ENCODE measurements at regions not wholly inside any gene's neighbourhood (a gene's known extent, or its start where the extent isn't known, plus 50 kb on each side); places are given as distances from the start of the nearest gene placed in this dataset. TPM values are rescaled to one million over a fixed set of nuclear protein-coding genes. Genes with fewer than 3 reads are reported as not detected.

GRCh38 chr5:7325975-7326913 lies 69.7 kb upstream of the ADCY2 start:
- no peak for DNase-seq (ENCODE audit: low spot score)
- H3K4me3 Mint-ChIP-seq (ENCODE audit: unreplicated experiment), result no peak overlapping the region
- H3K9me3 Mint-ChIP-seq (ENCODE audit: low read depth), result no peaks in the 10 kb centered on the region
- peaks cover 4% of the 10 kb centered on the region for H3K27me3 Mint-ChIP-seq (ENCODE audit: low read depth)
- H3K4me1 Mint-ChIP-seq (ENCODE audit: low read depth), result peaks cover 3% of the 10 kb centered on the region
- no peak overlapping the region for H3K27ac Mint-ChIP-seq (ENCODE audit: unreplicated experiment)
- TF ChIP-seq CTCF (IDR thresholded peaks at IDR 0.05), result no peak
- H3K36me3 Mint-ChIP-seq (ENCODE audit: low read depth), result no peaks in the 10 kb centered on the region

GRCh38 chr5:7329141-7329540 lies 66.8 kb upstream of the ADCY2 start:
- H3K27me3 Mint-ChIP-seq (ENCODE audit: low read depth), result no peaks in the 10 kb centered on the region
- no peaks in the 10 kb centered on the region for H3K9me3 Mint-ChIP-seq (ENCODE audit: low read depth)
- no peak overlapping the region for H3K4me3 Mint-ChIP-seq (ENCODE audit: unreplicated experiment)
- DNase-seq (ENCODE audit: low spot score), result no peak
- H3K27ac Mint-ChIP-seq (ENCODE audit: unreplicated experiment), result no peak overlapping the region
- H3K36me3 Mint-ChIP-seq (ENCODE audit: low read depth), result no peaks in the 10 kb centered on the region
- no peaks in the 10 kb centered on the region for H3K4me1 Mint-ChIP-seq (ENCODE audit: low read depth)
- no peak for TF ChIP-seq CTCF (IDR thresholded peaks at IDR 0.05)

GRCh38 chr5:7329712-7330111 lies 66.2 kb upstream of the ADCY2 start:
- Mint-ChIP-seq H3K27ac (ENCODE audit: unreplicated experiment) (no peak overlapping the region), H3K9me3 (ENCODE audit: low read depth) (peaks cover 4% of the 10 kb centered on the region), H3K36me3 (ENCODE audit: low read depth) (no peaks in the 10 kb centered on the region), H3K4me3 (ENCODE audit: unreplicated experiment) (no peak overlapping the region), H3K27me3 (ENCODE audit: low read depth) (no peaks in the 10 kb centered on the region), H3K4me1 (ENCODE audit: low read depth) (no peaks in the 10 kb centered on the region)
- TF ChIP-seq CTCF (IDR thresholded peaks at IDR 0.05), result no peak
- DNase-seq (ENCODE audit: low spot score), result no peak

- H3K27ac Mint-ChIP-seq (ENCODE audit: unreplicated experiment), result no peak overlapping the region
Measured at GRCh38 chr5:7330256-7330655, 65.7 kb upstream of the ADCY2 start.

GRCh38 chr5:7331131-7331530 lies 64.8 kb upstream of the ADCY2 start:
- Mint-ChIP-seq H3K9me3 (ENCODE audit: low read depth) (peaks cover 10% of the 10 kb centered on the region), H3K4me1 (ENCODE audit: low read depth) (no peaks in the 10 kb centered on the region), H3K36me3 (ENCODE audit: low read depth) (no peaks in the 10 kb centered on the region), H3K4me3 (ENCODE audit: unreplicated experiment) (no peak overlapping the region), H3K27ac (ENCODE audit: unreplicated experiment) (no peak overlapping the region), H3K27me3 (ENCODE audit: low read depth) (no peaks in the 10 kb centered on the region)
- DNase-seq (ENCODE audit: low spot score), result no peak
- TF ChIP-seq CTCF (IDR thresholded peaks at IDR 0.05), result no peak

More at GRCh38 chr5:7330256-7330655, 65.7 kb upstream of the ADCY2 start:
- no peak for DNase-seq (ENCODE audit: low spot score)
- TF ChIP-seq CTCF (IDR thresholded peaks at IDR 0.05), result no peak
- Mint-ChIP-seq H3K36me3 (ENCODE audit: low read depth) (no peaks in the 10 kb centered on the region), H3K4me1 (ENCODE audit: low read depth) (no peaks in the 10 kb centered on the region), H3K4me3 (ENCODE audit: unreplicated experiment) (no peak overlapping the region), H3K27me3 (ENCODE audit: low read depth) (no peaks in the 10 kb centered on the region), H3K9me3 (ENCODE audit: low read depth) (peaks cover 10% of the 10 kb centered on the region)

Small RNA genes lying in the stretch of these regions (microRNA-seq; reads per million reads assigned to microRNA genes)
- gene MIR4278 (ENCODE audit: borderline number of aligned reads), result not detected
